Adrenal gland (tissue), 5 donors: ENCODE measurements at regions not wholly inside any gene's neighbourhood (a gene's known extent, or its start where the extent isn't known, plus 50 kb on each side); places are given as distances from the start of the nearest gene placed in this dataset.
"Not testable (repeated sequence)": the region's sequence is repeated elsewhere in the genome, so short reads cannot be mapped to it uniquely, and the experiment has no call there.

Source experiments
- POLR2A ChIP-seq, 2 donors: fragments of 450-650 bp; IDR thresholded peaks; one replicate each; pipeline ENCODE4 v1.6.1; 2017; ENCODE audit warnings: antibody characterized with exemption in 2 of 2, mild to moderate bottlenecking in 2 of 2, moderate library complexity in 1 of 2
- TF ChIP-seq, protein P1 (sequence below), 6 experiments: fragments of 450-650 bp in 4 of 6; fragments of 200-600 bp in 2 of 6; sonication (generic) in 1 of 6; IDR thresholded peaks; 1 replicate in 5 of 6; 2 replicates in 1 of 6; pipeline versions ENCODE4 v1.5.1 to v1.8.0; 2016 to 2021; ENCODE audit warnings: antibody characterized with exemption in 6 of 6, mild to moderate bottlenecking in 2 of 6, moderate library complexity in 1 of 6
- donor health status: DM: no; HTN: no; CAD: no.

DNA sequence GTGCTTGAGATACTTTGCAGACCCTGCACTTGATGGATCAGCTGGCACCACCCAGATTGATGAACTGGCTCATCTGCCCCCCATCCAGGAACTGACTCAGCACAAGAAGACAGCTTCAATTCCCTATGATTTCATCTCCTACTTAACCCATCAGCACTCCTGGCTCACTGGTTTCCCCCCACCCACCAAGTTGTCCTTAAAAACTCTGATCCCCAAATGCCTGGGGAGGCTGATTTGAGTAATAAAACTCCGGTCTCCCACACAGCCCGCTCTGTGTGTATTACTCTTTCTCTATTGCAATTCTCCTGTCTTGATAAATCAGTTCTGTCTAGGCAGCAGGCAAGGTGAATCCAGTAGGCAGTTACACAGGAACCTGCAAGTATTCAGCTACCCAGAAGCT, 102.1 kb upstream of the TMTC4 start:
- TF ChIP-seq, protein P1, sequence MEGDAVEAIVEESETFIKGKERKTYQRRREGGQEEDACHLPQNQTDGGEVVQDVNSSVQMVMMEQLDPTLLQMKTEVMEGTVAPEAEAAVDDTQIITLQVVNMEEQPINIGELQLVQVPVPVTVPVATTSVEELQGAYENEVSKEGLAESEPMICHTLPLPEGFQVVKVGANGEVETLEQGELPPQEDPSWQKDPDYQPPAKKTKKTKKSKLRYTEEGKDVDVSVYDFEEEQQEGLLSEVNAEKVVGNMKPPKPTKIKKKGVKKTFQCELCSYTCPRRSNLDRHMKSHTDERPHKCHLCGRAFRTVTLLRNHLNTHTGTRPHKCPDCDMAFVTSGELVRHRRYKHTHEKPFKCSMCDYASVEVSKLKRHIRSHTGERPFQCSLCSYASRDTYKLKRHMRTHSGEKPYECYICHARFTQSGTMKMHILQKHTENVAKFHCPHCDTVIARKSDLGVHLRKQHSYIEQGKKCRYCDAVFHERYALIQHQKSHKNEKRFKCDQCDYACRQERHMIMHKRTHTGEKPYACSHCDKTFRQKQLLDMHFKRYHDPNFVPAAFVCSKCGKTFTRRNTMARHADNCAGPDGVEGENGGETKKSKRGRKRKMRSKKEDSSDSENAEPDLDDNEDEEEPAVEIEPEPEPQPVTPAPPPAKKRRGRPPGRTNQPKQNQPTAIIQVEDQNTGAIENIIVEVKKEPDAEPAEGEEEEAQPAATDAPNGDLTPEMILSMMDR (IDR thresholded peaks at IDR 0.05): not testable (repeated sequence)
- TF ChIP-seq POLR2A (IDR thresholded peaks at IDR 0.05): not testable (repeated sequence)
